ENCODE measurements at regions not wholly inside any gene's neighbourhood (a gene's known extent, or its start where the extent isn't known, plus 50 kb on each side); places are given as distances from the start of the nearest gene placed in this dataset.

DNA sequence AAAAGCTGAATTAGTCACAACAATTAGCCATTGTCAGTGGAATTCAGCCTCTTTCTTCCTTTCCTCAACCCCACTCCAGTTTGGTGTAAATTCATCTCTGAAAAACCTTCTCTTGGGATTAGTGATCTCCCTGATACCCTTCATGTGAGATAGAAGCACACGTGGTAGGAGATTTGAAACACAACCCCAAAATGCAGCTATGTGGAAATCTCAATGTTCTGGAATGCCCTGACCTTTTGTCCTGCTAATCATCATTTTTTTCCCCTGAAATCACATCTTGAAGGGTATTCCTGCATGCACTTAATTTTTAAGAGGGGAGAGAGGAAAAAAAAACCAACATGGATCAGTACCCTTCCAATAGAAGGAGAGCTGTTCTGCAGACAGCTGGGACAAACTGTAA, 612.6 kb downstream of the EBF1 start:
- no peak overlapping the region for H3K4me3 ChIP-seq (ENCODE audit: low read depth, low read length)
- no peak for DNase-seq (ENCODE audit: low read depth)
- TF ChIP-seq, protein P1, sequence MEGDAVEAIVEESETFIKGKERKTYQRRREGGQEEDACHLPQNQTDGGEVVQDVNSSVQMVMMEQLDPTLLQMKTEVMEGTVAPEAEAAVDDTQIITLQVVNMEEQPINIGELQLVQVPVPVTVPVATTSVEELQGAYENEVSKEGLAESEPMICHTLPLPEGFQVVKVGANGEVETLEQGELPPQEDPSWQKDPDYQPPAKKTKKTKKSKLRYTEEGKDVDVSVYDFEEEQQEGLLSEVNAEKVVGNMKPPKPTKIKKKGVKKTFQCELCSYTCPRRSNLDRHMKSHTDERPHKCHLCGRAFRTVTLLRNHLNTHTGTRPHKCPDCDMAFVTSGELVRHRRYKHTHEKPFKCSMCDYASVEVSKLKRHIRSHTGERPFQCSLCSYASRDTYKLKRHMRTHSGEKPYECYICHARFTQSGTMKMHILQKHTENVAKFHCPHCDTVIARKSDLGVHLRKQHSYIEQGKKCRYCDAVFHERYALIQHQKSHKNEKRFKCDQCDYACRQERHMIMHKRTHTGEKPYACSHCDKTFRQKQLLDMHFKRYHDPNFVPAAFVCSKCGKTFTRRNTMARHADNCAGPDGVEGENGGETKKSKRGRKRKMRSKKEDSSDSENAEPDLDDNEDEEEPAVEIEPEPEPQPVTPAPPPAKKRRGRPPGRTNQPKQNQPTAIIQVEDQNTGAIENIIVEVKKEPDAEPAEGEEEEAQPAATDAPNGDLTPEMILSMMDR (IDR thresholded peaks at IDR 0.05; ENCODE audit: low read depth, low read length, missing control alignments) = no peak

DNA sequence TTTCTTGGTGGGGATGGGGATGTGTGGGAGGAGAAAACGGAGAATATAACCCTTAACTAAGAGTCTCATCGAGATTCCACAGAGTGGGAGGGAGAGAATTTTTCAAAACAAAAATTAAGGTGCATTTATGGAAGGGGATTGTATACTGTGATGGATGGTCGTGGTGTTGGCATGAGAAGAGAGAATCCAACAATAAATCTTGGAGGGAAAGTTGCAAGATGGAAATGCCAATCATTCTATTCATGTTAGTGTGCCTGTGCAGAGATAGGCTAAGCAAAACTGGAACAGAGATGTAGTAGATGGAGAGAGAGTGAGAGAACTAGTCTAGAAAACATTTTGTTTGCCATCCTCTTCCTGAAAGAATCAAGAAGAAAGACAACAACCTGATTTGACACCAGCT, 613.1 kb downstream of the EBF1 start:
- DNase-seq (ENCODE audit: low read depth) = no peak
- TF ChIP-seq, protein P1 (IDR thresholded peaks at IDR 0.05; ENCODE audit: low read depth, low read length, missing control alignments) = no peak
- no peak overlapping the region for H3K4me3 ChIP-seq (ENCODE audit: low read depth, low read length)

DNA sequence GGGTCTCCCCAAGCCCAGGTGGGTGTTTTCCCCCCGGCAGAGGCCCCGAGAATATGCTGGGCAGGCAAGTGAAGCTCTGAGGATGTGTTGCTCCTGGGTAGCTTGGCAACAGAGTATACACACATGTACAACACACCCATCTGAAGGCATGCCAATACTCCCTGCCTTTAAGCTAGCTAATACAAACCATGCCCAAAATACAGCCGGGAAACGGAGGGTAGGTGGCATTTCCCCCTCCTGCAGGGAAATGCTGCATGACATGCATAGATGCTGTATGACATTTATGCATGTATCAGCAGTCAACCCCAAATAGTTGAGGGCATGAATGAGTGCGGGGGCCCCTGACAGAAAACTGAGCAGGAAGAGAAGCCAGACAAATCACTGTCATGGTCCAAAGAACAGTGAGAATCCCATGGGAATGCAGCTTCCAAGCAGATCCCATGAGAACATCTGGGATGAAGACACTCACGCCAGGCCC, 614.1 kb downstream of the EBF1 start:
- DNase-seq (ENCODE audit: low read depth) = no peak
- no peak overlapping the region for H3K4me3 ChIP-seq (ENCODE audit: low read depth, low read length)
- TF ChIP-seq, protein P1 (IDR thresholded peaks at IDR 0.05; ENCODE audit: low read depth, low read length, missing control alignments) = no peak

DNA sequence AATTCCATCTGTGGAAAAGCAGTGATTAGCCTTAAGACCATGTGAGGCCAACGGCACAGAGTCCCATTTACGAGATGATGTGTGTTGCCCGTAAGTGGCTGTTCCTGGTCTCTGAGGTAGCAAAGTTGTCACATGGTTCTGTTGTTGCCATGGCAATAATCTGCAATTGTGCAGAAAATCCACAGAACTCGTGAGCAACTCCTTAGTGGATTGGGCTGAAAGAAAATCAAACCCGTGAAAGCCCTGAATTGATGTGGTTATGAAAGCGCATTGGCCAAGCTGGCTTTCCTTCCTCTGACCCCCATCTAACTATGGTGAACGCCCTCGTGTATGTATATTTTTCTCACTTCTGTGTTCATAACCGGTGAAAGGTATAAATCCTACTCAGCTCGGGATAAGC, 614.7 kb downstream of the EBF1 start:
- DNase-seq (ENCODE audit: low read depth) = no peak
- H3K4me3 ChIP-seq (ENCODE audit: low read depth, low read length) = no peak overlapping the region
- TF ChIP-seq, protein P1 (IDR thresholded peaks at IDR 0.05; ENCODE audit: low read depth, low read length, missing control alignments) = no peak

DNA sequence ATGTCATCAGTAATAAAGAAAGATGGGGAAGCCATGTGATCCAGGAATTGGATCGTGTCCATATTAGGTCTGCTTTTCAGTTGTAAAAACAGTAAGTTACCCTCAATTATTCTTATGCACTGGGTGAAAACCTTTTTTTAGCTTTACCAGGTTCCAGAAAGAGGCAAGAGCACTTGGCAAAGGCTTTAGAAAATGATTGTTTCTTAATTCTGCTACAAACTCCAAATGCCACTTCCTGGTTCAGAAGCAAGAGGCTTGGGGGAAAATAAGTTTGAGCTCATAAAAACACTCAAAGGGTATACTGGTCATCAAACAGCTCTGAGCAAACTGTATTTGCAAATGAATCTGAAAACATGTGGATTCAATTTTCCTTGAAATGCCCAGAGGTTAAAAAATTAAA, 615.6 kb downstream of the EBF1 start:
- no peak for DNase-seq (ENCODE audit: low read depth)
- TF ChIP-seq, protein P1 (IDR thresholded peaks at IDR 0.05; ENCODE audit: low read depth, low read length, missing control alignments) = no peak
- H3K4me3 ChIP-seq (ENCODE audit: low read depth, low read length) = no peak overlapping the region

DNA sequence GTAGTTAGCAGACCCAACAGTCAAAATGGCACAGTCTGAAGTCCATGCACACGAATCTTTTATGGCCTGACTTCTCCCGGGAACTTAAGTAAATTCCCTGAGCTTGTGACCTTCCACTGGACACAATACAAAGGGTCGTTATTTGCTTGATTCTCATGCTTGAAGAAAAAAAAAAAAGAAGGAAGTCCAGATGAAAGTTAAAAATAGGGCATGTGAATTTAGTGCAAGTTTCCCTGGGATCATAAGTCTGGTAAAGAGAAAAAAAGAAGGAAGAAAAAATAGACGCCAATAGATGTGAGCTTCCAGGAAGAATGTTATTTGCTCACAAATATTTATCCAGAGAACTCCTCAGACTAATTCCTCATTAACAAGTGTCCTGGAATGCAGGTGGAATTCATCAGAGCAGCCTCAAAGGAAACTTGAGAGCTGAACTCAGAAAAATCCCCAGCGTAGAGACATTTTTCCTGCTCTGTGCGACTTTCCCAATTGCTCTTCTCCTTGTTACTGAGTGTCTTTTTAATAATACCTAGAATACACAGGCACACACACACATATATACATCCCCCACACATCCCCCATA, 616.3 kb downstream of the EBF1 start:
- H3K4me3 ChIP-seq (ENCODE audit: low read depth, low read length) = no peak overlapping the region
- no peak for DNase-seq (ENCODE audit: low read depth)
- TF ChIP-seq, protein P1 (IDR thresholded peaks at IDR 0.05; ENCODE audit: low read depth, low read length, missing control alignments) = no peak

DNA sequence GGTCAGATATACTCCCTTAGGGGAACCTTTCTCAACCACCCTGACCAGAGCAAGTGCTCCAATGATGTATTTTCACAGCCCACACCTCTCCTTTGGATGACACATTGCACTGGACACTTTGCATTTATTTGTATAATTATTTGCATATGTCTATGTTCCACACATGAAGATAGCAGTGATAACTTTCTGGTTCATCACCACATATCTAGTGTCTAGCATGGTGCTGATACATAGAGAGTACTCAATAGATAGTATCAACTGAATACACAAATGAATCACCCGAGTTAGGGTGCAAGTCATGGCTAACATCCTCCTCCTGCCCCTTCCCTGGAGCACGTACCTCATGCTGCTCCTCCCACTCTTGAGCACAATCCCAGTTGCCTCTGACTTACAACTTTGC, 617.6 kb downstream of the EBF1 start:
- no peak overlapping the region for H3K4me3 ChIP-seq (ENCODE audit: low read depth, low read length)
- DNase-seq (ENCODE audit: low read depth) = no peak
- TF ChIP-seq, protein P1 (IDR thresholded peaks at IDR 0.05; ENCODE audit: low read depth, low read length, missing control alignments) = no peak

Data from GM12864 (cell line).